Prostate gland (tissue), 2 donors: ENCODE measurements at regions not wholly inside any gene's neighbourhood (a gene's known extent, or its start where the extent isn't known, plus 50 kb on each side); places are given as distances from the start of the nearest gene placed in this dataset.

Experiments
- POLR2A ChIP-seq: fragments of 450-650 bp; IDR thresholded peaks from one replicate; pipeline ENCODE4 v1.6.1; 2016; ENCODE audit warnings: antibody characterized with exemption, mild to moderate bottlenecking
- TF ChIP-seq, protein P1 (sequence below), 4 experiments: fragments of 200-600 bp in 2 of 4; fragments of 450-650 bp in 2 of 4; sonication (generic) in 2 of 4; IDR thresholded peaks; 1 replicate in 3 of 4; 2 replicates in 1 of 4; pipeline ENCODE4 v1.5.1; 2016 to 2019; ENCODE audit warnings: antibody characterized with exemption in 4 of 4, mild to moderate bottlenecking in 2 of 4, moderate library complexity in 2 of 4

DNA sequence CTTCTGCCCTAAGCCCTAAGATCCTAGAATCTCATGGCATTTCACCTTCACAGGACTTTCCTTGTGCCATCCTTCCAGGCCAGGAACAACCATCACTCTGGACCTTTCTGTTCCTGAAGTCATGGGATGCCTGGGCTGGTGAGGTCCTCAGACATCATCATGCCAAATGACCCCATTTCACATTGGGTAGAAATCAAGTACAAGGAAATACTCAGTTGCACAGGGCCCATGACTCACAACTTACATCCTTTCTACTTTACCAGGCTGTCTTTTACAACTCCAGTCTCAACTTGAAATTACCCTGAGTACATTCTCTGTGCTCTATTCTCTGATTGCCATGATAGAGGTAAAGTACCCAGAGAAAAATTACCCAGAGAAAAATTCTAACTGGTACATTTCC is 167.1 kb downstream of the PIK3R1 start:
- TF ChIP-seq, protein P1, sequence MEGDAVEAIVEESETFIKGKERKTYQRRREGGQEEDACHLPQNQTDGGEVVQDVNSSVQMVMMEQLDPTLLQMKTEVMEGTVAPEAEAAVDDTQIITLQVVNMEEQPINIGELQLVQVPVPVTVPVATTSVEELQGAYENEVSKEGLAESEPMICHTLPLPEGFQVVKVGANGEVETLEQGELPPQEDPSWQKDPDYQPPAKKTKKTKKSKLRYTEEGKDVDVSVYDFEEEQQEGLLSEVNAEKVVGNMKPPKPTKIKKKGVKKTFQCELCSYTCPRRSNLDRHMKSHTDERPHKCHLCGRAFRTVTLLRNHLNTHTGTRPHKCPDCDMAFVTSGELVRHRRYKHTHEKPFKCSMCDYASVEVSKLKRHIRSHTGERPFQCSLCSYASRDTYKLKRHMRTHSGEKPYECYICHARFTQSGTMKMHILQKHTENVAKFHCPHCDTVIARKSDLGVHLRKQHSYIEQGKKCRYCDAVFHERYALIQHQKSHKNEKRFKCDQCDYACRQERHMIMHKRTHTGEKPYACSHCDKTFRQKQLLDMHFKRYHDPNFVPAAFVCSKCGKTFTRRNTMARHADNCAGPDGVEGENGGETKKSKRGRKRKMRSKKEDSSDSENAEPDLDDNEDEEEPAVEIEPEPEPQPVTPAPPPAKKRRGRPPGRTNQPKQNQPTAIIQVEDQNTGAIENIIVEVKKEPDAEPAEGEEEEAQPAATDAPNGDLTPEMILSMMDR (IDR thresholded peaks at IDR 0.05) = no peak
- no peak for TF ChIP-seq POLR2A
